DND-41 (cell line): ENCODE measurements at regions not wholly inside any gene's neighbourhood (a gene's known extent, or its start where the extent isn't known, plus 50 kb on each side); places are given as distances from the start of the nearest gene placed in this dataset.

Experiments
- EZH2 ChIP-seq: IDR thresholded peaks from 3 replicates; pipeline ENCODE4 v1.6.1; 2012; ENCODE audit warnings: borderline replicate concordance, low read depth, mild to moderate bottlenecking, moderate library complexity, low read length, inconsistent platforms; ENCODE audit not compliant: severe bottlenecking
- TF ChIP-seq, protein P1 (sequence below): IDR thresholded peaks from 2 replicates; pipeline ENCODE4 v1.5.1; 2012; ENCODE audit warnings: borderline replicate concordance, low read length, moderate library complexity, mild to moderate bottlenecking; ENCODE audit not compliant: poor library complexity, severe bottlenecking; ENCODE audit errors: extremely low read depth

- TF ChIP-seq EZH2: no peak
- TF ChIP-seq, protein P1, sequence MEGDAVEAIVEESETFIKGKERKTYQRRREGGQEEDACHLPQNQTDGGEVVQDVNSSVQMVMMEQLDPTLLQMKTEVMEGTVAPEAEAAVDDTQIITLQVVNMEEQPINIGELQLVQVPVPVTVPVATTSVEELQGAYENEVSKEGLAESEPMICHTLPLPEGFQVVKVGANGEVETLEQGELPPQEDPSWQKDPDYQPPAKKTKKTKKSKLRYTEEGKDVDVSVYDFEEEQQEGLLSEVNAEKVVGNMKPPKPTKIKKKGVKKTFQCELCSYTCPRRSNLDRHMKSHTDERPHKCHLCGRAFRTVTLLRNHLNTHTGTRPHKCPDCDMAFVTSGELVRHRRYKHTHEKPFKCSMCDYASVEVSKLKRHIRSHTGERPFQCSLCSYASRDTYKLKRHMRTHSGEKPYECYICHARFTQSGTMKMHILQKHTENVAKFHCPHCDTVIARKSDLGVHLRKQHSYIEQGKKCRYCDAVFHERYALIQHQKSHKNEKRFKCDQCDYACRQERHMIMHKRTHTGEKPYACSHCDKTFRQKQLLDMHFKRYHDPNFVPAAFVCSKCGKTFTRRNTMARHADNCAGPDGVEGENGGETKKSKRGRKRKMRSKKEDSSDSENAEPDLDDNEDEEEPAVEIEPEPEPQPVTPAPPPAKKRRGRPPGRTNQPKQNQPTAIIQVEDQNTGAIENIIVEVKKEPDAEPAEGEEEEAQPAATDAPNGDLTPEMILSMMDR: no peak
Observed at GRCh38 chr10:58965855-58966254, 210.6 kb upstream of the PHYHIPL start.
